HG03196 (cell line): ENCODE measurements at regions not wholly inside any gene's neighbourhood (a gene's known extent, or its start where the extent isn't known, plus 50 kb on each side); places are given as distances from the start of the nearest gene placed in this dataset.

ENCODE experiments used
- ATAC-seq: cut with Tn5 transposase; IDR thresholded peaks from one replicate; pipeline ENCODE4 v1.9.1; 2021; ENCODE audit not compliant: unreplicated experiment

- ATAC-seq: no peak
These were observed 219.2 kb downstream of the C6orf118 start for GRCh38 chr6:165090242-165090641.

GRCh38 chr6:165086814-165087213, 222.6 kb downstream of the C6orf118 start:
- no peak for ATAC-seq

- ATAC-seq: no peak
These were observed 226.8 kb downstream of the C6orf118 start for GRCh38 chr6:165082636-165083035.

- no peak for ATAC-seq
These were observed 227.4 kb downstream of the C6orf118 start for GRCh38 chr6:165081944-165082532.

- no peak for ATAC-seq
These were observed 231.5 kb downstream of the C6orf118 start for GRCh38 chr6:165077876-165078275.

GRCh38 chr6:165071906-165072305, 237.5 kb downstream of the C6orf118 start:
- no peak for ATAC-seq

GRCh38 chr6:165060720-165061119, 248.7 kb downstream of the C6orf118 start:
- ATAC-seq: no peak

GRCh38 chr6:165059032-165059431, 250.4 kb downstream of the C6orf118 start:
- no peak for ATAC-seq

- no peak for ATAC-seq
These were observed 253.1 kb downstream of the C6orf118 start for GRCh38 chr6:165056292-165056691.

GRCh38 chr6:165055231-165055630, 254.2 kb downstream of the C6orf118 start:
- no peak for ATAC-seq

- ATAC-seq: no peak
These were observed 256.6 kb downstream of the C6orf118 start for GRCh38 chr6:165052561-165053480.

GRCh38 chr6:165049362-165049761, 260.0 kb downstream of the C6orf118 start:
- no peak for ATAC-seq

GRCh38 chr6:165047952-165048351, 261.5 kb downstream of the C6orf118 start:
- ATAC-seq: no peak

GRCh38 chr6:165045631-165046030, 263.8 kb downstream of the C6orf118 start:
- no peak for ATAC-seq

- ATAC-seq: no peak
These were observed 266.5 kb downstream of the C6orf118 start for GRCh38 chr6:165042912-165043311.

GRCh38 chr6:165040440-165040839, 269.0 kb downstream of the C6orf118 start:
- ATAC-seq: no peak

- no peak for ATAC-seq
These were observed 275.1 kb downstream of the C6orf118 start for GRCh38 chr6:165034271-165034741.

GRCh38 chr6:165031502-165031901, 277.9 kb downstream of the C6orf118 start:
- no peak for ATAC-seq

- no peak for ATAC-seq
These were observed 284.4 kb downstream of the C6orf118 start for GRCh38 chr6:165025040-165025439.

- ATAC-seq: no peak
These were observed 289.7 kb downstream of the C6orf118 start for GRCh38 chr6:165019681-165020080.

GRCh38 chr6:165015676-165016075, 293.7 kb downstream of the C6orf118 start:
- no peak for ATAC-seq

- ATAC-seq: no peak
These were observed 295.7 kb downstream of the C6orf118 start for GRCh38 chr6:165013701-165014100.
